ENCODE measurements at regions not wholly inside any gene's neighbourhood (a gene's known extent, or its start where the extent isn't known, plus 50 kb on each side); places are given as distances from the start of the nearest gene placed in this dataset.
"Not testable (repeated sequence)": the region's sequence is repeated elsewhere in the genome, so short reads cannot be mapped to it uniquely, and the experiment has no call there.

GRCh38 chr13:54092686-54093085 lies 1064.1 kb downstream of the OLFM4 start:
- no peaks in the 10 kb centered on the region for H3K9me3 ChIP-seq (ENCODE audit: severe bottlenecking)
- no peak overlapping the region for H3K4me3 ChIP-seq (ENCODE audit: low read depth, low read length)
- TF ChIP-seq CTCF (IDR thresholded peaks at IDR 0.05; ENCODE audit: low read depth, low read length), result no peak
- no peaks in the 10 kb centered on the region for H3K27me3 ChIP-seq (ENCODE audit: insufficient read depth, low read depth, severe bottlenecking)
- DNase-seq, result no peak
- no peaks in the 10 kb centered on the region for H3K36me3 ChIP-seq
- no peak overlapping the region for H3K27ac ChIP-seq

DNA sequence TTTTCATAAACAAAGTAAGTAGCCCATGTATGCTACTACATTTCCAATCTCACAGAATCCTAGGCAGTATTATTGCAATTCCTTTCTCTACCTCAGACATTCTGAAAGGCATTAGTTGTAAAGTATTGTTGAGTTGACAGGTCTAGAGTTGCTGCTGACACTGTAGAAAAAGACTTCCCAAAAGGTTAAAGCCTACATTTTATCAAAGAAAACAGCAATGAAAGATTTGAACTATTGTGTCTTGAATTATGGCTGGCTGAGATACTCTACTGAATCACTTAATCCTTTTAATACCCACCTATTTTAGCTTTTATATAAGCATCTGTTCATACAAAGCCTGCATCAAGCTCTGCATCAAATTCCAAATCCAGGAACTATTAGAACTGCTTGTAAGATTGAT lies 1082.0 kb downstream of the OLFM4 start:
- no peak overlapping the region for H3K4me3 ChIP-seq (ENCODE audit: low read depth, low read length)
- no peaks in the 10 kb centered on the region for H3K9me3 ChIP-seq (ENCODE audit: severe bottlenecking)
- H3K36me3 ChIP-seq, result no peaks in the 10 kb centered on the region
- H3K27me3 ChIP-seq (ENCODE audit: insufficient read depth, low read depth, severe bottlenecking), result no peaks in the 10 kb centered on the region
- no peak overlapping the region for H3K27ac ChIP-seq
- DNase-seq, result no peak
- TF ChIP-seq CTCF (IDR thresholded peaks at IDR 0.05; ENCODE audit: low read depth, low read length), result no peak

GRCh38 chr13:54124700-54125099 lies 1096.1 kb downstream of the OLFM4 start:
- Histone ChIP-seq H3K36me3 (no peaks in the 10 kb centered on the region), H3K4me3 (ENCODE audit: low read depth, low read length) (no peak overlapping the region), H3K9me3 (ENCODE audit: severe bottlenecking) (no peaks in the 10 kb centered on the region), H3K27me3 (ENCODE audit: insufficient read depth, low read depth, severe bottlenecking) (no peaks in the 10 kb centered on the region), H3K27ac (no peak overlapping the region)
- no peak for TF ChIP-seq CTCF (IDR thresholded peaks at IDR 0.05; ENCODE audit: low read depth, low read length)
- DNase-seq, result no peak

- not testable (repeated sequence) for H3K27me3 ChIP-seq (ENCODE audit: insufficient read depth, low read depth, severe bottlenecking); H3K36me3 ChIP-seq; H3K4me3 ChIP-seq (ENCODE audit: low read depth, low read length); H3K9me3 ChIP-seq (ENCODE audit: severe bottlenecking); H3K27ac ChIP-seq; DNase-seq
These were observed 1102.3 kb downstream of the OLFM4 start for GRCh38 chr13:54130931-54131330.

DNA sequence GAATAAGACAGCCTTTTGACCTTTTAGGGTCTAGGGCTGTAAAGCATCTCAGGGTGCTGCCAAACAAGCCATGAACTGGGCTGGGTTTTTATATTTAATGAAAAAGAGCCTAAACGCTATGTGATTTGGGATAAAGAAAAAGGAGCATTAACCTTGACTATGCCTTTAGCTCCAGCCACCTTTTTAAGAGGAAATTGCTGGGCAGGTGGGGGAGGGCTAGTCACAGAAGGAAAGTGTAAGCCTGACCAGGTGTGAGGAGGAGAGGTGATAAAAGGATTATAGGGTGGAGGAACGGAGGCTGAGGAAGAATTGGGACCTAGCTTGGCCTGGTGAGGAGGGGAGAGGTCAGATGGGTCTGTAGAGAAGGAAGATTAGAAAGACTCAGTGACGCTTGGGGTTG lies 1102.8 kb downstream of the OLFM4 start:
- peak; percentile 8 for DNase-seq
- not testable (repeated sequence) for H3K4me3 ChIP-seq (ENCODE audit: low read depth, low read length); H3K9me3 ChIP-seq (ENCODE audit: severe bottlenecking); H3K36me3 ChIP-seq; H3K27me3 ChIP-seq (ENCODE audit: insufficient read depth, low read depth, severe bottlenecking); H3K27ac ChIP-seq

- DNase-seq; H3K27me3 ChIP-seq (ENCODE audit: insufficient read depth, low read depth, severe bottlenecking); H3K9me3 ChIP-seq (ENCODE audit: severe bottlenecking); H3K27ac ChIP-seq; H3K4me3 ChIP-seq (ENCODE audit: low read depth, low read length); H3K36me3 ChIP-seq: not testable (repeated sequence)
These were observed 1103.5 kb downstream of the OLFM4 start for GRCh38 chr13:54132127-54132526.

GRCh38 chr13:54132720-54133119 lies 1104.1 kb downstream of the OLFM4 start:
- DNase-seq; H3K36me3 ChIP-seq; H3K27ac ChIP-seq; H3K4me3 ChIP-seq (ENCODE audit: low read depth, low read length); H3K27me3 ChIP-seq (ENCODE audit: insufficient read depth, low read depth, severe bottlenecking); H3K9me3 ChIP-seq (ENCODE audit: severe bottlenecking): not testable (repeated sequence)

- H3K4me3 ChIP-seq (ENCODE audit: low read depth, low read length), result no peak overlapping the region
- no peaks in the 10 kb centered on the region for H3K9me3 ChIP-seq (ENCODE audit: severe bottlenecking)
These were observed 1105.1 kb downstream of the OLFM4 start for GRCh38 chr13:54133746-54134145.

More at GRCh38 chr13:54133746-54134145, 1105.1 kb downstream of the OLFM4 start:
- TF ChIP-seq CTCF (IDR thresholded peaks at IDR 0.05; ENCODE audit: low read depth, low read length), result no peak
- no peak for DNase-seq
- H3K36me3 ChIP-seq, result no peaks in the 10 kb centered on the region
- no peak overlapping the region for H3K27ac ChIP-seq
- H3K27me3 ChIP-seq (ENCODE audit: insufficient read depth, low read depth, severe bottlenecking), result no peaks in the 10 kb centered on the region
